Suprapubic skin (tissue), 3 donors: ENCODE measurements at regions not wholly inside any gene's neighbourhood (a gene's known extent, or its start where the extent isn't known, plus 50 kb on each side); places are given as distances from the start of the nearest gene placed in this dataset.

Experiments
- CTCF ChIP-seq, 2 donors: fragments of 200-600 bp in 1 of 2; fragments of 450-650 bp in 1 of 2; sonication (generic) in 1 of 2; IDR thresholded peaks; one replicate each; pipeline ENCODE4 v1.5.1; 2016 to 2019; ENCODE audit warnings: antibody characterized with exemption in 2 of 2, mild to moderate bottlenecking in 1 of 2, moderate library complexity in 1 of 2
- POLR2AphosphoS5 ChIP-seq, 3 donors: sonication (generic); formaldehyde crosslinking; IDR thresholded peaks; one replicate each; pipeline ENCODE4 v1.6.1; 2017; ENCODE audit warnings: antibody characterized with exemption in 3 of 3

GRCh38 chr20:7195704-7196103 is 428.2 kb downstream of the BMP2 start:
- TF ChIP-seq CTCF (IDR thresholded peaks at IDR 0.05) (no peak), POLR2AphosphoS5 (IDR thresholded peaks at IDR 0.05) (no peak)
